DOHH2 (cell line): ENCODE measurements at regions not wholly inside any gene's neighbourhood (a gene's known extent, or its start where the extent isn't known, plus 50 kb on each side); places are given as distances from the start of the nearest gene placed in this dataset.

Experiments
- H3F3A ChIP-seq: fragments of 200-600 bp; sonication (generic), shearing (Covaris generic); 2 replicates; pipeline ENCODE4 v1.6.0; 2016; ENCODE audit warnings: antibody characterized with exemption, mild to moderate bottlenecking; ENCODE audit not compliant: control insufficient read depth, insufficient read depth
- H3K27ac ChIP-seq: fragments of 200-600 bp; sonication (generic); 2 replicates; pipeline ENCODE4 v1.5.1; 2014; ENCODE audit warnings: low read depth, mild to moderate bottlenecking, low read length, moderate library complexity
- H3K27me3 ChIP-seq: fragments of 200-600 bp; sonication (generic); 2 replicates; pipeline ENCODE4 v1.6.1; 2014; ENCODE audit warnings: mild to moderate bottlenecking, low read length, mixed read lengths; ENCODE audit not compliant: control insufficient read depth
- H3K36me3 ChIP-seq: fragments of 200-600 bp; sonication (generic); 2 replicates; pipeline ENCODE4 v1.6.1; 2014; ENCODE audit warnings: mild to moderate bottlenecking, low read length, moderate library complexity, mixed read lengths; ENCODE audit not compliant: control insufficient read depth
- H3K4me1 ChIP-seq: fragments of 200-600 bp; sonication (generic); 2 replicates; pipeline ENCODE4 v1.6.1; 2014; ENCODE audit warnings: mild to moderate bottlenecking, low read length, mixed read lengths; ENCODE audit not compliant: control insufficient read depth
- H3K4me2 ChIP-seq: fragments of 200-600 bp; sonication (generic); 2 replicates; pipeline ENCODE4 v1.6.0; 2014; ENCODE audit warnings: mild to moderate bottlenecking, low read length, moderate library complexity
- H3K4me3 ChIP-seq: fragments of 200-600 bp; sonication (generic); 2 replicates; pipeline ENCODE4 v1.5.1; 2014; ENCODE audit warnings: mild to moderate bottlenecking, low read length, mixed read lengths
- H3K79me2 ChIP-seq: fragments of 200-600 bp; sonication (generic); 2 replicates; pipeline ENCODE4 v1.6.1; 2014; ENCODE audit warnings: mild to moderate bottlenecking, low read length, mixed read lengths; ENCODE audit not compliant: control insufficient read depth
- H3K9me2 ChIP-seq: fragments of 200-600 bp; sonication (generic); replicated peaks from 2 replicates; pipeline ENCODE4 v1.6.1; 2014; ENCODE audit warnings: mild to moderate bottlenecking, low read length, mixed read lengths; ENCODE audit not compliant: control insufficient read depth
- H3K9me3 ChIP-seq: fragments of 200-600 bp; sonication (generic); 2 replicates; pipeline ENCODE4 v1.6.1; 2014; ENCODE audit warnings: antibody characterized with exemption, low read length, mixed read lengths; ENCODE audit not compliant: control insufficient read depth, insufficient read depth
- H4K20me1 ChIP-seq: fragments of 200-600 bp; sonication (generic); 2 replicates; pipeline ENCODE4 v1.6.0; 2014; ENCODE audit warnings: low read depth, mild to moderate bottlenecking, antibody characterized with exemption, low read length, moderate library complexity; ENCODE audit not compliant: control insufficient read depth, insufficient read depth
- CTCF ChIP-seq: fragments of 200-600 bp; sonication (generic); IDR thresholded peaks from one replicate; pipeline ENCODE4 v1.5.1; 2014; ENCODE audit warnings: antibody characterized with exemption, mild to moderate bottlenecking, low read depth, low read length; ENCODE audit not compliant: poor library complexity, severe bottlenecking
- EZH2phosphoT487 ChIP-seq: fragments of 200-600 bp; sonication (generic); IDR thresholded peaks from 2 replicates; pipeline ENCODE4 v1.6.1; 2017; ENCODE audit warnings: borderline replicate concordance, mild to moderate bottlenecking, antibody characterized with exemption, low read length, moderate library complexity, mixed read lengths

- H3K27ac ChIP-seq, result no peak overlapping the region
- no peaks in the 10 kb centered on the region for H3K27me3 ChIP-seq
- H3K9me2 ChIP-seq, result no peaks in the 10 kb centered on the region
- H3K4me2 ChIP-seq, result no peak overlapping the region
- H3K4me3 ChIP-seq, result no peak overlapping the region
- H4K20me1 ChIP-seq, result no peaks in the 10 kb centered on the region
- no peaks in the 10 kb centered on the region for H3K79me2 ChIP-seq
- H3K4me1 ChIP-seq, result no peaks in the 10 kb centered on the region
- no peaks in the 10 kb centered on the region for H3K9me3 ChIP-seq
- TF ChIP-seq CTCF, result no peak
- no peak for TF ChIP-seq EZH2phosphoT487
- H3K36me3 ChIP-seq, result no peaks in the 10 kb centered on the region
- no peaks in the 10 kb centered on the region for H3F3A ChIP-seq
These were observed 378.4 kb downstream of the CDH7 start for GRCh38 chr18:66129248-66129647.

DNA sequence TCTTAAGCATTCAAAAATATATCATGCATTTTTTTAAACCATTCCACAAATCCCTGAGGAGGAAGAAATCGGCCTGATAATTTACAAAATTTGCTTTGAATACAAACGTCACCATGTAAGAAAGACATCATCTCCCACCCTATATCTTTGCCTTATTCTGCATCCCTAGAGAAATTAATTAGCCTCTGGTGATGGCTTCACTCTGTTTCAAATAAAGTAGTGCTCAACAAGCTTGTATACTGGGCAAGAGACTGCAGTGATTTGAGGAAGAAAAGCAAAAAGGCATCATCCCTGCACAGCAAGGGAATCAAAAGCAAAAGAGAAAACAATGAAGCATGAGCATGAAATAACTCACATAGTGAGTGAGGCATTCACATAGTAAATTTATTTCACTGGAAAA lies 375.5 kb downstream of the CDH7 start:
- H3K27me3 ChIP-seq, result no peaks in the 10 kb centered on the region
- no peaks in the 10 kb centered on the region for H3K79me2 ChIP-seq
- no peak overlapping the region for H3K4me2 ChIP-seq
- no peaks in the 10 kb centered on the region for H3K9me3 ChIP-seq
- no peaks in the 10 kb centered on the region for H3F3A ChIP-seq
- no peaks in the 10 kb centered on the region for H3K4me1 ChIP-seq
- no peak overlapping the region for H3K27ac ChIP-seq
- no peaks in the 10 kb centered on the region for H3K9me2 ChIP-seq
- H3K4me3 ChIP-seq, result no peak overlapping the region
- TF ChIP-seq EZH2phosphoT487 (no peak), CTCF (no peak)
- no peaks in the 10 kb centered on the region for H3K36me3 ChIP-seq
- no peaks in the 10 kb centered on the region for H4K20me1 ChIP-seq

- no peak overlapping the region for H3K4me3 ChIP-seq
- no peaks in the 10 kb centered on the region for H3K9me3 ChIP-seq
- no peak overlapping the region for H3K27ac ChIP-seq
- H3K27me3 ChIP-seq, result no peaks in the 10 kb centered on the region
- no peaks in the 10 kb centered on the region for H4K20me1 ChIP-seq
- no peaks in the 10 kb centered on the region for H3K36me3 ChIP-seq
- H3K79me2 ChIP-seq, result no peaks in the 10 kb centered on the region
- no peak overlapping the region for H3K4me2 ChIP-seq
- H3K9me2 ChIP-seq, result no peaks in the 10 kb centered on the region; the same call in 1 of the 2 replicates
- TF ChIP-seq CTCF (peak; percentile 27), EZH2phosphoT487 (no peak)
- H3F3A ChIP-seq, result no peaks in the 10 kb centered on the region
- no peaks in the 10 kb centered on the region for H3K4me1 ChIP-seq
These were observed 373.6 kb downstream of the CDH7 start for GRCh38 chr18:66124394-66124793.

DNA sequence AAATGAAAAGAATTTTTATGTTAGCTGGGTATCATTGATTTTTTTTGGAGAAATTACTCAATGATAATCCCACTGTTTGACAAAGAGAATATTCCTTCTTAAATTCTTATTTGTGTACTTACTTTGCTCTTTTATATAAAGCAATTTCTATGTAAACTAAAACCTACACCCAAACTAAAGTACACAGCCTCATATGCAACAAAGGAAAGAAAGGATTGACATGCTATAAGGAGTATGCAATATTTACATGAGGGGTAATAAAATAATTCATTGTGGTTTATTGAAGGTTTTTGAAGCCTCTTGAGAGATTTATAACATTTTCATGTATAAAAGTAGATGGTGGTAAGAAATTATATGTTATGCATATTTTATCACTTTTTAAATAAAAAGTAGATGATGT lies 368.5 kb downstream of the CDH7 start:
- no peaks in the 10 kb centered on the region for H3K4me1 ChIP-seq
- H3K4me3 ChIP-seq, result no peak overlapping the region
- no peaks in the 10 kb centered on the region for H3K79me2 ChIP-seq
- TF ChIP-seq CTCF, result no peak
- TF ChIP-seq EZH2phosphoT487, result no peak
- no peaks in the 10 kb centered on the region for H4K20me1 ChIP-seq
- no peak overlapping the region for H3K27ac ChIP-seq
- no peaks in the 10 kb centered on the region for H3F3A ChIP-seq
- no peaks in the 10 kb centered on the region; the same call in 1 of the 2 replicates for H3K9me2 ChIP-seq
- no peak overlapping the region for H3K4me2 ChIP-seq
- no peaks in the 10 kb centered on the region for H3K36me3 ChIP-seq
- no peaks in the 10 kb centered on the region for H3K27me3 ChIP-seq
- no peaks in the 10 kb centered on the region for H3K9me3 ChIP-seq
